ENCODE measurements at regions not wholly inside any gene's neighbourhood (a gene's known extent, or its start where the extent isn't known, plus 50 kb on each side); places are given as distances from the start of the nearest gene placed in this dataset.

GRCh38 chr2:223297788-223298187 is 245.8 kb downstream of the KCNE4 start:
- CTCF ChIA-PET = no interaction called here
- Histone ChIP-seq H3K9me2 (no peaks in the 10 kb centered on the region), H3K27me3 (ENCODE audit: insufficient read depth) (no peaks in the 10 kb centered on the region), H2AFZ (ENCODE audit: low read depth) (0 out of 2 replicates have a peak overlapping the region, but pooled peaks have one; percentile 20), H3K9ac (no peak overlapping the region), H3K4me1 (ENCODE audit: control insufficient read depth in 1 of 2, insufficient read depth in 2 of 2, low read depth in 1 of 2, low read length in 1 of 2) (peaks cover 9 to 14% of the 10 kb centered on the region in 2 experiments; a peak in 2 of 4 replicates), H3K36me3 (replicated peaks in 1 of 2; ENCODE audit: control insufficient read depth in 1 of 2, insufficient read depth in 2 of 2, low read length in 1 of 2) (no peaks in the 10 kb centered on the region), H3K4me2 (peak overlapping the region; percentile 10; the same call in 1 of the 2 replicates), H3K27ac (ENCODE audit: low read depth in 2 of 2, low read length in 1 of 2) (peak overlapping the region; percentile 35 to 62; a peak in 3 of 4 replicates), H3K4me3 (ENCODE audit: low read depth in 2 of 2, low read length in 1 of 2) (no peak overlapping the region), H3K79me2 (ENCODE audit: insufficient read depth) (no peaks in the 10 kb centered on the region), H4K20me1 (ENCODE audit: insufficient read depth) (no peaks in the 10 kb centered on the region), H3F3A (replicated peaks; ENCODE audit: insufficient read depth) (no peaks in the 10 kb centered on the region), H3K9me3 (no peaks in the 10 kb centered on the region)
- POLR2A ChIA-PET = interaction anchor here (0.6 kb wide), 1 partner anchor 27 kb away, joined by 3 read pairs; no protein-coding TSS in a partner anchor
- peak; percentile 5 for DNase-seq
- TF ChIP-seq SMC3 (IDR thresholded peaks at IDR 0.05; ENCODE audit: low read depth, low read length) (no peak), USF1 (IDR thresholded peaks at IDR 0.05; ENCODE audit: borderline replicate concordance, low read depth) (no peak), MAX (IDR thresholded peaks at IDR 0.05; ENCODE audit: low read depth) (no peak), NFIC (IDR thresholded peaks at IDR 0.05; ENCODE audit: borderline replicate concordance) (peak; percentile 25; the same call in 1 of the 2 replicates), RCOR1 (IDR thresholded peaks at IDR 0.05; ENCODE audit: low read length) (no peak), TEAD4 (IDR thresholded peaks at IDR 0.05; ENCODE audit: borderline replicate concordance, insufficient read depth) (0 out of 2 replicates have a peak, but pooled peaks have one; percentile 31), CHD2 (IDR thresholded peaks at IDR 0.05; ENCODE audit: low read length, partially characterized antibody) (peak; percentile 25), USF2 (IDR thresholded peaks at IDR 0.05; ENCODE audit: borderline replicate concordance, low read depth, low read length) (no peak), GABPA (IDR thresholded peaks at IDR 0.05; ENCODE audit: low read depth) (no peak), SIN3A (IDR thresholded peaks at IDR 0.05; ENCODE audit: borderline replicate concordance, low read depth, low read length) (no peak), FOSL2 (IDR thresholded peaks at IDR 0.05; ENCODE audit: borderline replicate concordance, low read depth) (peak; percentile 55; the same call in 1 of the 2 replicates), MEF2A (IDR thresholded peaks at IDR 0.05; ENCODE audit: borderline replicate concordance, low read depth) (no peak), JUND (IDR thresholded peaks at IDR 0.05) (peak; percentile 63; the same call in 1 of the 2 replicates), PBX3 (IDR thresholded peaks at IDR 0.05) (peak; percentile 90), NRF1 (IDR thresholded peaks at IDR 0.05; ENCODE audit: low read depth, low read length) (no peak), TCF12 (IDR thresholded peaks at IDR 0.05) (peak; percentile 92), ELF1 (IDR thresholded peaks at IDR 0.05) (no peak), POLR2AphosphoS5 (IDR thresholded peaks at IDR 0.05; ENCODE audit: low read depth, low read length) (peak; percentile 73), YY1 (IDR thresholded peaks at IDR 0.05; ENCODE audit: low read depth) (no peak), ZBTB33 (IDR thresholded peaks at IDR 0.05; ENCODE audit: borderline replicate concordance, low read depth) (no peak), FOXJ3 (CRISPR knock-in tag; IDR thresholded peaks at IDR 0.05) (no peak), RFX5 (IDR thresholded peaks at IDR 0.05; ENCODE audit: low read length) (no peak), EZH2phosphoT487 (IDR thresholded peaks at IDR 0.05; ENCODE audit: borderline replicate concordance, low read depth) (no peak), FOXM1 (IDR thresholded peaks at IDR 0.05; ENCODE audit: low read depth) (peak; percentile 64; the same call in 1 of the 2 replicates), CTCF (IDR thresholded peaks at IDR 0.05) (no peak), EP300 (IDR thresholded peaks at IDR 0.05; ENCODE audit: borderline replicate concordance in 1 of 2, low read depth in 1 of 2, low read length in 1 of 2) (peak; percentile 69 to 79; a peak in 3 of 4 replicates), TAF1 (IDR thresholded peaks at IDR 0.05; ENCODE audit: borderline replicate concordance, low read depth, low read length) (no peak; the same call in 1 of the 2 replicates), IRF3 (IDR thresholded peaks at IDR 0.05; ENCODE audit: low read depth, low read length) (no peak)

All from SK-N-SH (cell line).